IMR-90 (cell line): ENCODE measurements at regions not wholly inside any gene's neighbourhood (a gene's known extent, or its start where the extent isn't known, plus 50 kb on each side); places are given as distances from the start of the nearest gene placed in this dataset.
A peak's percentile ranks its signal among the peaks of the same experiment; 100 is the strongest.
"Not testable (repeated sequence)": the region's sequence is repeated elsewhere in the genome, so short reads cannot be mapped to it uniquely, and the experiment has no call there.

ENCODE experiments used
- ATAC-seq: fragments of 200-7000 bp; cut with Tn5 transposase; 2 replicates; pipeline ENCODE4 v1.9.1; 2020; ENCODE audit warnings: low read depth, mild to moderate bottlenecking, moderate library complexity
- BruUV-seq: library from RNA; stranded (reverse); fragments of 400-500 nt; replicated peaks from 2 replicates; lab custom pipeline; 2021; lab: Mats Ljungman, UMichigan
- CTCF ChIA-PET: fragments of 300-600 bp; formaldehyde crosslinking; extraction: SDS; loops from one replicate; lab custom pipeline; 2021; ENCODE audit warnings: antibody characterized with exemption; lab: Yijun Ruan, JAX
- POLR2A ChIA-PET: fragments of 300-600 bp; sonication (Branson Sonifier 250); formaldehyde crosslinking; loops from one replicate; lab custom pipeline; 2022; ENCODE audit warnings: antibody characterized with exemption; ENCODE audit not compliant: unreplicated experiment; lab: Charles Lee
- DNase-seq: peaks from one replicate; pipeline ENCODE4 v3.0.0; 2013
- H2AFZ ChIP-seq: replicated peaks from 2 replicates; pipeline ENCODE3; 2013; ENCODE audit warnings: low read length, mild to moderate bottlenecking; ENCODE audit not compliant: poor library complexity
- H2AK5ac ChIP-seq: 2 replicates; pipeline ENCODE4 v1.6.1; 2013; ENCODE audit warnings: low read depth, low read length, inconsistent platforms
- H2AK9ac ChIP-seq: replicated peaks from 2 replicates; pipeline ENCODE3; 2013; ENCODE audit warnings: mild to moderate bottlenecking, low read depth, low read length, moderate library complexity; ENCODE audit not compliant: poor library complexity
- H2BK120ac ChIP-seq: 2 replicates; pipeline ENCODE4 v1.6.1; 2013; ENCODE audit warnings: low read depth, low read length, inconsistent platforms
- H2BK15ac ChIP-seq: 3 replicates; pipeline ENCODE4 v1.6.1; 2013; ENCODE audit warnings: low read depth, low read length, inconsistent platforms
- H2BK20ac ChIP-seq: 2 replicates; pipeline ENCODE4 v1.6.1; 2013; ENCODE audit warnings: low read depth, mild to moderate bottlenecking, inconsistent platforms, low read length, moderate library complexity
- H2BK5ac ChIP-seq: 2 replicates; pipeline ENCODE4 v1.6.1; 2013; ENCODE audit warnings: mild to moderate bottlenecking, low read depth, low read length, inconsistent platforms; ENCODE audit not compliant: poor library complexity, severe bottlenecking
- H3K14ac ChIP-seq: replicated peaks from 2 replicates; pipeline ENCODE4 v1.6.1; 2013; ENCODE audit warnings: low read depth, low read length, inconsistent platforms
- H3K18ac ChIP-seq: 2 replicates; pipeline ENCODE4 v1.6.1; 2013; ENCODE audit warnings: low read depth, low read length, control low read depth
- H3K23ac ChIP-seq: 2 replicates; pipeline ENCODE4 v1.6.1; 2013; ENCODE audit warnings: low read depth, low read length, inconsistent platforms
- H3K27ac ChIP-seq: 2 replicates; pipeline ENCODE4 v1.5.1; 2013; ENCODE audit warnings: mild to moderate bottlenecking, control low read depth, low read length; ENCODE audit not compliant: insufficient read depth
- H3K27me3 ChIP-seq: 2 replicates; pipeline ENCODE4 v1.6.1; 2013; ENCODE audit warnings: low read length; ENCODE audit not compliant: control insufficient read depth, insufficient read depth
- H3K36me3 ChIP-seq: 2 replicates; pipeline ENCODE4 v1.6.1; 2013; ENCODE audit warnings: low read length, mixed read lengths; ENCODE audit not compliant: control insufficient read depth, insufficient read depth
- H3K4ac ChIP-seq: 2 replicates; pipeline ENCODE4 v1.6.1; 2013; ENCODE audit warnings: low read depth, low read length, inconsistent platforms
- H3K4me1 ChIP-seq: 2 replicates; pipeline ENCODE4 v1.6.1; 2013; ENCODE audit warnings: low read length, mixed read lengths; ENCODE audit not compliant: control insufficient read depth, insufficient read depth
- H3K4me2 ChIP-seq: 2 replicates; pipeline ENCODE4 v1.6.1; 2013; ENCODE audit warnings: low read depth, mild to moderate bottlenecking, control low read depth, low read length, moderate library complexity
- H3K4me3 ChIP-seq: 2 replicates; pipeline ENCODE4 v1.5.1; 2013; ENCODE audit warnings: low read depth, mild to moderate bottlenecking, control low read depth, low read length, moderate library complexity; ENCODE audit not compliant: insufficient read depth
- H3K56ac ChIP-seq: 2 replicates; pipeline ENCODE4 v1.6.1; 2013; ENCODE audit warnings: low read length, inconsistent platforms; ENCODE audit not compliant: insufficient read depth; ENCODE audit errors: extremely low read depth
- H3K79me1 ChIP-seq, 2 experiments: 2 replicates each; pipeline ENCODE4 v1.6.1; 2013; ENCODE audit warnings: low read length in 2 of 2, inconsistent platforms in 1 of 2, low read depth in 1 of 2
- H3K9ac ChIP-seq: 2 replicates; pipeline ENCODE4 v1.6.1; 2013; ENCODE audit warnings: low read depth, low read length, control low read depth
- H3K9me1 ChIP-seq: 2 replicates; pipeline ENCODE4 v1.6.1; 2013; ENCODE audit warnings: low read length, inconsistent platforms; ENCODE audit not compliant: insufficient read depth
- H3K9me3 ChIP-seq: 2 replicates; pipeline ENCODE4 v1.6.1; 2013; ENCODE audit warnings: low read length; ENCODE audit not compliant: control insufficient read depth, insufficient read depth
- H4K20me1 ChIP-seq: 2 replicates; pipeline ENCODE4 v1.6.1; 2013; ENCODE audit warnings: low read length, inconsistent platforms; ENCODE audit not compliant: insufficient read depth
- H4K5ac ChIP-seq: 2 replicates; pipeline ENCODE4 v1.6.1; 2013; ENCODE audit warnings: mild to moderate bottlenecking, low read depth, low read length, control low read depth
- H4K8ac ChIP-seq, 2 experiments: 2 replicates each; pipeline ENCODE4 v1.6.1; 2013; ENCODE audit warnings: low read depth in 2 of 2, low read length in 2 of 2, control low read depth in 1 of 2, inconsistent platforms in 1 of 2
- H4K91ac ChIP-seq: 2 replicates; pipeline ENCODE4 v1.6.1; 2013; ENCODE audit warnings: low read depth, low read length, inconsistent platforms; ENCODE audit not compliant: insufficient read depth
- CHD1 ChIP-seq: IDR thresholded peaks from 2 replicates; pipeline ENCODE4 v1.6.1; 2012; ENCODE audit warnings: low read depth, low read length, improper control_type of control experiment
- MAFK ChIP-seq: IDR thresholded peaks from 2 replicates; pipeline ENCODE4 v1.6.1; 2012; ENCODE audit warnings: low read depth, low read length, improper control_type of control experiment
- POLR2A ChIP-seq: IDR thresholded peaks from 2 replicates; pipeline ENCODE4 v1.6.1; 2012; ENCODE audit warnings: mild to moderate bottlenecking, low read depth, low read length
- WGBS, 2 experiments: methylation state at CpG; one replicate each; pipeline versions ENCODE4 v1.1.5 to v1.1.7; 2013; ENCODE audit warnings: missing lambda C conversion rate in 2 of 2; ENCODE audit not compliant: insufficient read length in 1 of 2; ENCODE audit errors: extremely low coverage in 2 of 2; 5-methylcytosine and 5-hydroxymethylcytosine counted together
- dilution Hi-C: fragments of 300-500 bp; cut with HindIII; formaldehyde crosslinking; loops from one replicate; pipeline ENCODE4 v1.14.3; 2018; ENCODE audit warnings: low sequenced_read_pairs; ENCODE audit not compliant: unreplicated experiment
- in situ Hi-C: fragments of 300-500 bp; cut with MboI; formaldehyde crosslinking; loops from 3 replicates; pipeline ENCODE4 v1.14.3; 2019; ENCODE audit warnings: low sequenced_read_pairs, inconsistent platforms, mixed read lengths
- intact Hi-C: fragments of 100-400 bp; cut with micrococcal nuclease; formaldehyde crosslinking; loops from 2 replicates; pipeline ENCODE4 v1.10.0; 2022

DNA sequence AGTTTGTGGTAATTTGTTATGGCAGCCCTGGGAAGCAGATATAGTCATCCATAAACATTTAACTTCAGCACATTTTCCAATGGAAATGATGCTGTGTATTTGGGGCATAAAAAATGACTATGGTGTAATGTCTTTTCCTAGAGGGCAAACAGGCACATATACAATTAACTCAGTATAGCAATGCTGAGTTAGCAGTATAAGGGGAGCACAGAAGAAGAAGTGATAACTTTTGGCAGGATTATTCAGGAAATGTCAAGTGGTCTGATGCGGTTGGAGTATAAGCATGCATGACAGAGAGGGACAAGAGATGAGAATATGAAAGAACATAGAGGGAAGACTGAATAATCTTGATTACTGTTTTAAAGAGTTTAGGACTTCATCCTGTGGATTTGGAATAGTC lies 55.3 kb upstream of the PRKD1 start:
- no peak overlapping the region for H2BK15ac ChIP-seq
- TF ChIP-seq POLR2A (no peak), MAFK (0 out of 2 replicates have a peak, but pooled peaks have one; percentile 35), CHD1 (no peak)
- no peak overlapping the region for H3K4me3 ChIP-seq
- POLR2A ChIA-PET, result interaction anchor here (0.5 kb wide), 1 partner anchor 390 kb away, joined by 4 read pairs; no protein-coding TSS in a partner anchor
- no peak overlapping the region for H3K9ac ChIP-seq
- H2AFZ ChIP-seq, result no peak overlapping the region
- no CpG with 5 or more reads among the region's 1 CpG for WGBS, 2 experiments
- DNase-seq, result no peak
- no peak overlapping the region for H2AK5ac ChIP-seq
- no peak overlapping the region for H2AK9ac ChIP-seq
- H3K4ac ChIP-seq, result no peak overlapping the region
- dilution Hi-C loops (no loop called here), in situ Hi-C loops (no loop called here), intact Hi-C loops (no loop called here)
- H2BK5ac ChIP-seq, result no peak overlapping the region
- H3K14ac ChIP-seq, result no peak overlapping the region
- no TSS peak for BruUV-seq
- no peaks in the 10 kb centered on the region for H3K36me3 ChIP-seq
- no peak overlapping the region for H3K23ac ChIP-seq
- no peak overlapping the region for H3K56ac ChIP-seq
- no peaks in the 10 kb centered on the region for H3K9me1 ChIP-seq
- H3K4me1 ChIP-seq, result no peaks in the 10 kb centered on the region
- ATAC-seq, result no peak
- H3K27me3 ChIP-seq, result no peaks in the 10 kb centered on the region
- H3K18ac ChIP-seq, result no peak overlapping the region
- no peak overlapping the region for H4K91ac ChIP-seq
- H3K4me2 ChIP-seq, result no peak overlapping the region
- H2BK120ac ChIP-seq, result no peak overlapping the region
- H4K5ac ChIP-seq, result no peak overlapping the region
- H2BK20ac ChIP-seq, result no peak overlapping the region
- no peaks in the 10 kb centered on the region for H3K79me1 ChIP-seq
- CTCF ChIA-PET, result no interaction called here
- no peaks in the 10 kb centered on the region for H3K9me3 ChIP-seq
- no peaks in the 10 kb centered on the region for H4K20me1 ChIP-seq
- H4K8ac ChIP-seq, result no peak overlapping the region
- H3K27ac ChIP-seq, result no peak overlapping the region

- H2BK15ac ChIP-seq, H3K27ac ChIP-seq, CTCF ChIA-PET, H3K23ac ChIP-seq, BruUV-seq, H3K9me1 ChIP-seq, H4K91ac ChIP-seq, H4K20me1 ChIP-seq, H3K4me1 ChIP-seq, H3K4me2 ChIP-seq, H3K27me3 ChIP-seq, H3K4ac ChIP-seq, DNase-seq, H3K79me1 ChIP-seq, H3K9ac ChIP-seq, H3K4me3 ChIP-seq, H3K36me3 ChIP-seq, H4K5ac ChIP-seq, H2BK120ac ChIP-seq, H2AK5ac ChIP-seq, H4K8ac ChIP-seq, H3K14ac ChIP-seq, intact Hi-C loops, in situ Hi-C loops, H2AK9ac ChIP-seq, dilution Hi-C loops, H2BK5ac ChIP-seq, POLR2A ChIA-PET, H3K9me3 ChIP-seq, H2BK20ac ChIP-seq, H3K18ac ChIP-seq, H2AFZ ChIP-seq, H3K56ac ChIP-seq, ATAC-seq: not testable (repeated sequence)
- WGBS, 2 experiments, result no CpG with 5 or more reads among the region's 30 CpGs
Measured at GRCh38 chr14:29990344-29990857, 62.8 kb upstream of the PRKD1 start.
